ENCODE measurements at regions not wholly inside any gene's neighbourhood (a gene's known extent, or its start where the extent isn't known, plus 50 kb on each side); places are given as distances from the start of the nearest gene placed in this dataset.

- ChIA-PET POLR2A (ENCODE audit: unreplicated experiment) (no interaction called here), CTCF (no interaction called here)
- no peaks in the 10 kb centered on the region for H4K20me1 ChIP-seq (ENCODE audit: insufficient read depth, low read length)
- DNase-seq (peak; percentile 79), ATAC-seq (ENCODE audit: low read depth) (peak; percentile 78)
- no peaks in the 10 kb centered on the region for H3K36me3 ChIP-seq (ENCODE audit: control insufficient read depth, insufficient read depth, low read length)
- no peak overlapping the region for H3K27ac ChIP-seq (ENCODE audit: insufficient read depth, low read length)
- no peak overlapping the region for H2BK20ac ChIP-seq (ENCODE audit: low read depth, low read length)
- no peak overlapping the region for H2AK5ac ChIP-seq (ENCODE audit: low read depth, low read length)
- no peak overlapping the region for H2BK5ac ChIP-seq (ENCODE audit: low read depth, low read length, poor library complexity, severe bottlenecking)
- H3K4me2 ChIP-seq (ENCODE audit: low read depth, low read length) = no peak overlapping the region
- H4K5ac ChIP-seq (ENCODE audit: low read depth, low read length) = no peak overlapping the region
- in situ Hi-C loops (cut with MboI; ENCODE audit: low sequenced_read_pairs) = no loop called here
- no peak overlapping the region for H3K23ac ChIP-seq (ENCODE audit: low read depth, low read length)
- no peak overlapping the region for H3K56ac ChIP-seq (ENCODE audit: extremely low read depth, insufficient read depth, low read length)
- no peak overlapping the region for H3K18ac ChIP-seq (ENCODE audit: low read depth, low read length)
- no peak overlapping the region for H2BK15ac ChIP-seq (ENCODE audit: low read depth, low read length)
- no peak for TF ChIP-seq CEBPB (IDR thresholded peaks at IDR 0.05; ENCODE audit: low read depth, low read length)
- TF ChIP-seq RCOR1 (IDR thresholded peaks at IDR 0.05; ENCODE audit: insufficient replicate concordance, low read length) = no peak
- no peak for TF ChIP-seq RFX5 (IDR thresholded peaks at IDR 0.05; ENCODE audit: low read depth, low read length)
- TF ChIP-seq CHD1 (IDR thresholded peaks at IDR 0.05; ENCODE audit: low read depth, low read length) = no peak
- no peak for TF ChIP-seq FOS (IDR thresholded peaks at IDR 0.05; ENCODE audit: low read depth, low read length)
- no peak for TF ChIP-seq MAFK (IDR thresholded peaks at IDR 0.05; ENCODE audit: low read depth, low read length)
- TF ChIP-seq, protein P1, sequence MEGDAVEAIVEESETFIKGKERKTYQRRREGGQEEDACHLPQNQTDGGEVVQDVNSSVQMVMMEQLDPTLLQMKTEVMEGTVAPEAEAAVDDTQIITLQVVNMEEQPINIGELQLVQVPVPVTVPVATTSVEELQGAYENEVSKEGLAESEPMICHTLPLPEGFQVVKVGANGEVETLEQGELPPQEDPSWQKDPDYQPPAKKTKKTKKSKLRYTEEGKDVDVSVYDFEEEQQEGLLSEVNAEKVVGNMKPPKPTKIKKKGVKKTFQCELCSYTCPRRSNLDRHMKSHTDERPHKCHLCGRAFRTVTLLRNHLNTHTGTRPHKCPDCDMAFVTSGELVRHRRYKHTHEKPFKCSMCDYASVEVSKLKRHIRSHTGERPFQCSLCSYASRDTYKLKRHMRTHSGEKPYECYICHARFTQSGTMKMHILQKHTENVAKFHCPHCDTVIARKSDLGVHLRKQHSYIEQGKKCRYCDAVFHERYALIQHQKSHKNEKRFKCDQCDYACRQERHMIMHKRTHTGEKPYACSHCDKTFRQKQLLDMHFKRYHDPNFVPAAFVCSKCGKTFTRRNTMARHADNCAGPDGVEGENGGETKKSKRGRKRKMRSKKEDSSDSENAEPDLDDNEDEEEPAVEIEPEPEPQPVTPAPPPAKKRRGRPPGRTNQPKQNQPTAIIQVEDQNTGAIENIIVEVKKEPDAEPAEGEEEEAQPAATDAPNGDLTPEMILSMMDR (conservative IDR thresholded peaks at IDR 0.05; ENCODE audit: low read depth, low read length) = no peak
- no peak for TF ChIP-seq MXI1 (IDR thresholded peaks at IDR 0.05; ENCODE audit: borderline replicate concordance, low read depth, low read length)
- TF ChIP-seq POLR2A (IDR thresholded peaks at IDR 0.05; ENCODE audit: low read depth, low read length) = no peak
- no peak for TF ChIP-seq SMC3 (IDR thresholded peaks at IDR 0.05; ENCODE audit: low read depth, low read length)
- no peak for TF ChIP-seq ELK1 (IDR thresholded peaks at IDR 0.05; ENCODE audit: borderline replicate concordance, low read depth, low read length)
- no peak for TF ChIP-seq RAD21 (IDR thresholded peaks at IDR 0.05; ENCODE audit: low read length)
- TF ChIP-seq MAZ (IDR thresholded peaks at IDR 0.05; ENCODE audit: borderline replicate concordance, low read depth, low read length) = no peak
- no peaks in the 10 kb centered on the region for H3K27me3 ChIP-seq (ENCODE audit: control insufficient read depth, insufficient read depth, low read length)
- dilution Hi-C loops (cut with HindIII; ENCODE audit: low sequenced_read_pairs, unreplicated experiment) = no loop called here
- WGBS, 2 experiments (ENCODE audit: extremely low coverage in 2 of 2, insufficient read length in 1 of 2) = no CpG with 5 or more reads among the region's 4 CpGs
- no peak overlapping the region for H3K14ac ChIP-seq (replicated peaks; ENCODE audit: low read depth, low read length)
- H3K79me1 ChIP-seq (ENCODE audit: low read depth in 1 of 2, low read length in 2 of 2) = no peaks in the 10 kb centered on the region
- BruUV-seq (replicated peaks) = no TSS peak
- H4K91ac ChIP-seq (ENCODE audit: insufficient read depth, low read depth, low read length) = no peak overlapping the region
- no peak overlapping the region for H2AK9ac ChIP-seq (replicated peaks; ENCODE audit: low read depth, low read length, poor library complexity)
- no peak overlapping the region; the same call in 1 of the 2 replicates for H2BK120ac ChIP-seq (ENCODE audit: low read depth, low read length)
- intact Hi-C loops (cut with micrococcal nuclease) = no loop called here
- no peak overlapping the region for H4K8ac ChIP-seq (ENCODE audit: low read depth in 2 of 2, low read length in 2 of 2)
- H3K4me1 ChIP-seq (ENCODE audit: control insufficient read depth, insufficient read depth, low read length) = no peaks in the 10 kb centered on the region
- no peaks in the 10 kb centered on the region for H3K9me3 ChIP-seq (ENCODE audit: control insufficient read depth, insufficient read depth, low read length)
- no peaks in the 10 kb centered on the region for H3K9me1 ChIP-seq (ENCODE audit: insufficient read depth, low read length)
- H3K9ac ChIP-seq (ENCODE audit: low read depth, low read length) = no peak overlapping the region
- no peak overlapping the region for H3K4me3 ChIP-seq (ENCODE audit: insufficient read depth, low read depth, low read length)
- H3K4ac ChIP-seq (ENCODE audit: low read depth, low read length) = no peak overlapping the region
- no peak overlapping the region for H2AFZ ChIP-seq (replicated peaks; ENCODE audit: low read length, poor library complexity)
These were observed 1326.7 kb downstream of the MRPL39 start for GRCh38 chr21:24280596-24280995.

All from IMR-90 (cell line).